ENCODE measurements at regions not wholly inside any gene's neighbourhood (a gene's known extent, or its start where the extent isn't known, plus 50 kb on each side); places are given as distances from the start of the nearest gene placed in this dataset.

- H3K9me3 ChIP-seq (ENCODE audit: control insufficient read depth, low read length), result peaks cover 6% of the 10 kb centered on the region
- 94 to 95% methylated on average over 2 to 3 of the region's 3 CpGs for WGBS, 2 experiments (ENCODE audit: insufficient coverage in 1 of 2, insufficient read length in 1 of 2)
- no peaks in the 10 kb centered on the region for H3K27me3 ChIP-seq (ENCODE audit: control insufficient read depth, insufficient read depth, low read length, poor library complexity, severe bottlenecking)
- H3K9ac ChIP-seq (ENCODE audit: extremely low read depth, low read length, poor library complexity, severe bottlenecking), result no peak overlapping the region
- Mint-ChIP-seq H3K36me3 (ENCODE audit: low read depth) (peaks cover 13% of the 10 kb centered on the region), H3K27ac (no peak overlapping the region), H3K4me1 (peaks cover 62% of the 10 kb centered on the region), H3K9me3 (peaks cover 6% of the 10 kb centered on the region), H3K4me3 (no peak overlapping the region), H3K27me3 (ENCODE audit: insufficient read depth) (peaks cover 3% of the 10 kb centered on the region)
- H3K36me3 ChIP-seq (ENCODE audit: control insufficient read depth, insufficient read depth, low read length), result no peaks in the 10 kb centered on the region
- no peak overlapping the region for H3K27ac ChIP-seq (ENCODE audit: low read depth, low read length)
- no peak overlapping the region for H3K4me3 ChIP-seq (ENCODE audit: low read length)
- peaks cover 5% of the 10 kb centered on the region for H3K4me1 ChIP-seq (ENCODE audit: control insufficient read depth, insufficient read depth, low read length)
- TF ChIP-seq, protein P1, sequence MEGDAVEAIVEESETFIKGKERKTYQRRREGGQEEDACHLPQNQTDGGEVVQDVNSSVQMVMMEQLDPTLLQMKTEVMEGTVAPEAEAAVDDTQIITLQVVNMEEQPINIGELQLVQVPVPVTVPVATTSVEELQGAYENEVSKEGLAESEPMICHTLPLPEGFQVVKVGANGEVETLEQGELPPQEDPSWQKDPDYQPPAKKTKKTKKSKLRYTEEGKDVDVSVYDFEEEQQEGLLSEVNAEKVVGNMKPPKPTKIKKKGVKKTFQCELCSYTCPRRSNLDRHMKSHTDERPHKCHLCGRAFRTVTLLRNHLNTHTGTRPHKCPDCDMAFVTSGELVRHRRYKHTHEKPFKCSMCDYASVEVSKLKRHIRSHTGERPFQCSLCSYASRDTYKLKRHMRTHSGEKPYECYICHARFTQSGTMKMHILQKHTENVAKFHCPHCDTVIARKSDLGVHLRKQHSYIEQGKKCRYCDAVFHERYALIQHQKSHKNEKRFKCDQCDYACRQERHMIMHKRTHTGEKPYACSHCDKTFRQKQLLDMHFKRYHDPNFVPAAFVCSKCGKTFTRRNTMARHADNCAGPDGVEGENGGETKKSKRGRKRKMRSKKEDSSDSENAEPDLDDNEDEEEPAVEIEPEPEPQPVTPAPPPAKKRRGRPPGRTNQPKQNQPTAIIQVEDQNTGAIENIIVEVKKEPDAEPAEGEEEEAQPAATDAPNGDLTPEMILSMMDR (conservative IDR thresholded peaks at IDR 0.05), result no peak
- no peak for DNase-seq
Measured at GRCh38 chr21:34197561-34197960, 124.2 kb downstream of the MRPS6 start.

- Histone ChIP-seq H3K27me3 (ENCODE audit: control insufficient read depth, insufficient read depth, low read length, poor library complexity, severe bottlenecking) (peaks cover 5% of the 10 kb centered on the region), H3K4me3 (ENCODE audit: low read length) (no peak overlapping the region), H3K36me3 (ENCODE audit: control insufficient read depth, insufficient read depth, low read length) (no peaks in the 10 kb centered on the region), H3K9ac (ENCODE audit: extremely low read depth, low read length, poor library complexity, severe bottlenecking) (no peak overlapping the region), H3K27ac (ENCODE audit: low read depth, low read length) (no peak overlapping the region), H3K4me1 (ENCODE audit: control insufficient read depth, insufficient read depth, low read length) (peaks cover 5% of the 10 kb centered on the region), H3K9me3 (ENCODE audit: control insufficient read depth, low read length) (peaks cover 3% of the 10 kb centered on the region)
- Mint-ChIP-seq H3K27me3 (ENCODE audit: insufficient read depth) (peaks cover 3% of the 10 kb centered on the region), H3K27ac (peak overlapping the region; percentile 44), H3K4me1 (peaks cover 69% of the 10 kb centered on the region), H3K4me3 (no peak overlapping the region), H3K9me3 (peaks cover 4% of the 10 kb centered on the region), H3K36me3 (ENCODE audit: low read depth) (peaks cover 8% of the 10 kb centered on the region)
- TF ChIP-seq, protein P1 (conservative IDR thresholded peaks at IDR 0.05), result no peak
- no peak for DNase-seq
- WGBS, 2 experiments (ENCODE audit: insufficient coverage in 1 of 2, insufficient read length in 1 of 2), result 85 to 86% methylated on average over 12 to 15 of the region's 16 CpGs
Measured at GRCh38 chr21:34198231-34199120, 125.1 kb downstream of the MRPS6 start.

DNA sequence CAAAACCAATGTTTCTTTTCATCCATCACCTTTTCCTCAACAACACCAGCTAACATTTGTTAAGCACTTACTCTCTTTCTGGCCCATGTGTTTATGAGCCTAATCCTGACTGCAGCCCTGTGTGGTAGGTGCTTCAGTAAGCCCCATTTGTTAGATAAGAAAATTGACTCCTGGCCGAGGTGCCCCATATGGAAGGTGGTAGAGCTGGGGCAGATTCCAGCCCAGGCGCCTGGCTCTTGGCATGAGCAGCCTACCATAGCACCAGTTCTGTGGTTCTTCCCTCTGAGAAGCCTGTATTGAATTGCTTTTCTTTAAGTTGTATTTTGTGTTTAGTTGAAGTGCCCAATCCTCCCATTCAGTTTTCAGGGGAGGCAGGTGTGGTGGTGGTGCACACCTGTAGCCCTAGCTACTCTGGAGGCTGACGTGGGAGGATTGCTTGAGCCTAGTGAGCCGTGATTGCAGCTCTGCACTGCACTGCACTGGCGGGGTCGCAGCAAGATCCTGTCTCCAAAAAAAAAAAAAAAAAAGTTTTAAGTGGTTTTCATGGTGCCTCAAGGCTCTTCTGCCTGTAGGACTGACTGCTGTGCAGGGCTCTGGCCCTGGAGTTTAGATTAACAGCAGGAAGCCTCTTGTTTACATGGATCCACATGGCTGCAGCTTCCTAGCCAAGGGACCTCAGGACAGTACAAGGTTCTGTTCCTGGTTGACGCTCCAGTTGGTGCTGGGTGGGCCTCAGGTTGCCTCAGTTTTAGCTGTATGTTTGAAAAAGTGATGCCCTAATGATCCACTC, 125.9 kb downstream of the MRPS6 start:
- H3K36me3 Mint-ChIP-seq (ENCODE audit: low read depth), result peaks cover 3% of the 10 kb centered on the region
- TF ChIP-seq, protein P1 (conservative IDR thresholded peaks at IDR 0.05), result no peak
- H3K9me3 ChIP-seq (ENCODE audit: control insufficient read depth, low read length), result no peaks in the 10 kb centered on the region
- peaks cover 3% of the 10 kb centered on the region for H3K27me3 Mint-ChIP-seq (ENCODE audit: insufficient read depth)
- H3K9me3 Mint-ChIP-seq, result no peaks in the 10 kb centered on the region
- peaks cover 69% of the 10 kb centered on the region for H3K4me1 Mint-ChIP-seq
- peaks cover 5% of the 10 kb centered on the region for H3K27me3 ChIP-seq (ENCODE audit: control insufficient read depth, insufficient read depth, low read length, poor library complexity, severe bottlenecking)
- H3K4me1 ChIP-seq (ENCODE audit: control insufficient read depth, insufficient read depth, low read length), result peaks cover 5% of the 10 kb centered on the region
- H3K27ac ChIP-seq (ENCODE audit: low read depth, low read length), result no peak overlapping the region
- peak overlapping the region; percentile 44 for H3K27ac Mint-ChIP-seq
- DNase-seq, result no peak
- no peak overlapping the region for H3K9ac ChIP-seq (ENCODE audit: extremely low read depth, low read length, poor library complexity, severe bottlenecking)
- 92 to 100% methylated on average over 2 to 7 of the region's 7 CpGs for WGBS, 2 experiments (ENCODE audit: insufficient coverage in 1 of 2, insufficient read length in 1 of 2)
- no peak overlapping the region for H3K4me3 ChIP-seq (ENCODE audit: low read length)
- H3K4me3 Mint-ChIP-seq, result no peak overlapping the region
- H3K36me3 ChIP-seq (ENCODE audit: control insufficient read depth, insufficient read depth, low read length), result no peaks in the 10 kb centered on the region

Data from endodermal cell (in vitro differentiated cells).